Prostate gland (tissue), 2 donors: ENCODE measurements at regions not wholly inside any gene's neighbourhood (a gene's known extent, or its start where the extent isn't known, plus 50 kb on each side); places are given as distances from the start of the nearest gene placed in this dataset.

Experiments used
- DNase-seq: peaks from one replicate; pipeline ENCODE4 v3.0.0-alpha.2; 2019; ENCODE audit warnings: low spot score
- H3K27ac ChIP-seq, 2 donors: fragments of 200-600 bp; sonication (generic); 2 replicates each; pipeline ENCODE4 v1.5.1; 2017 to 2019
- H3K27me3 ChIP-seq: fragments of 200-600 bp; sonication (generic); replicated peaks from 2 replicates; pipeline ENCODE4 v1.5.1; 2019; ENCODE audit not compliant: insufficient read depth
- H3K36me3 ChIP-seq, 2 donors: fragments of 200-600 bp; sonication (generic); 1 replicate in 1 of 2; 2 replicates in 1 of 2; pipeline versions ENCODE4 v1.5.1 to v1.8.1; 2017 to 2019
- H3K4me1 ChIP-seq: fragments of 200-600 bp; sonication (generic); replicated peaks from 2 replicates; pipeline ENCODE4 v1.5.1; 2019
- H3K4me3 ChIP-seq, 2 donors: fragments of 200-600 bp; sonication (generic); 2 replicates each; pipeline ENCODE4 v1.5.1; 2017 to 2019
- H3K9me3 ChIP-seq: fragments of 200-600 bp; sonication (generic); 2 replicates; pipeline ENCODE4 v1.5.1; 2017
- CTCF ChIP-seq, 4 experiments: fragments of 200-600 bp in 2 of 4; fragments of 450-650 bp in 2 of 4; sonication (generic) in 2 of 4; IDR thresholded peaks; 1 replicate in 3 of 4; 2 replicates in 1 of 4; pipeline ENCODE4 v1.5.1; 2016 to 2019; ENCODE audit warnings: antibody characterized with exemption in 4 of 4, mild to moderate bottlenecking in 2 of 4, moderate library complexity in 2 of 4
- POLR2A ChIP-seq: fragments of 450-650 bp; IDR thresholded peaks from one replicate; pipeline ENCODE4 v1.6.1; 2016; ENCODE audit warnings: antibody characterized with exemption, mild to moderate bottlenecking
- POLR2AphosphoS5 ChIP-seq: sonication (generic); formaldehyde crosslinking; IDR thresholded peaks from one replicate; pipeline ENCODE4 v1.6.1; 2017; ENCODE audit warnings: antibody characterized with exemption
- WGBS: methylation state at CpG from one replicate; pipeline ENCODE4 v1.1.5; 2018; 5-methylcytosine and 5-hydroxymethylcytosine counted together
- intact Hi-C: fragments of 100-400 bp; cut with DNase I; formaldehyde crosslinking; loops from one replicate; pipeline ENCODE4 v1.14.2; 2022

- no peak overlapping the region for H3K4me3 ChIP-seq
- DNase-seq = peak; percentile 22
- no peaks in the 10 kb centered on the region for H3K36me3 ChIP-seq
- H3K4me1 ChIP-seq = no peaks in the 10 kb centered on the region
- WGBS = 46% methylated on average over 5 of the region's 5 CpGs
- intact Hi-C loops = loop anchor here (5.0 kb wide), 1 partner anchor 46 kb away; no protein-coding TSS in a partner anchor
- no peaks in the 10 kb centered on the region for H3K9me3 ChIP-seq
- no peaks in the 10 kb centered on the region for H3K27me3 ChIP-seq
- TF ChIP-seq POLR2A = no peak
- TF ChIP-seq POLR2AphosphoS5 = peak; percentile 54
- no peak for TF ChIP-seq CTCF (IDR thresholded peaks at IDR 0.05)
- peak overlapping the region; percentile 6 to 32 for H3K27ac ChIP-seq
These were observed 83.4 kb upstream of the NEDD9 start for GRCh38 chr6:11315743-11316437.

- Histone ChIP-seq H3K4me1 (no peaks in the 10 kb centered on the region), H3K9me3 (no peaks in the 10 kb centered on the region), H3K4me3 (no peak overlapping the region), H3K36me3 (no peaks in the 10 kb centered on the region), H3K27me3 (no peaks in the 10 kb centered on the region), H3K27ac (no peak overlapping the region)
- TF ChIP-seq POLR2A = no peak
- TF ChIP-seq CTCF (IDR thresholded peaks at IDR 0.05) = no peak
- TF ChIP-seq POLR2AphosphoS5 = no peak
- intact Hi-C loops = no loop called here
- no peak for DNase-seq
- 96% methylated on average over 1 of the region's 1 CpG for WGBS
These were observed 80.7 kb upstream of the NEDD9 start for GRCh38 chr6:11313207-11313606.

GRCh38 chr6:11311970-11312369 is 79.5 kb upstream of the NEDD9 start:
- 67% methylated on average over 1 of the region's 1 CpG for WGBS
- Histone ChIP-seq H3K27me3 (no peaks in the 10 kb centered on the region), H3K36me3 (no peaks in the 10 kb centered on the region), H3K27ac (no peak overlapping the region), H3K9me3 (no peaks in the 10 kb centered on the region), H3K4me1 (no peaks in the 10 kb centered on the region), H3K4me3 (no peak overlapping the region)
- DNase-seq = no peak
- TF ChIP-seq POLR2A (no peak), POLR2AphosphoS5 (no peak), CTCF (IDR thresholded peaks at IDR 0.05) (no peak)
- intact Hi-C loops = no loop called here

- 58% methylated on average over 7 of the region's 7 CpGs for WGBS
- Histone ChIP-seq H3K9me3 (no peaks in the 10 kb centered on the region), H3K36me3 (no peaks in the 10 kb centered on the region), H3K27me3 (no peaks in the 10 kb centered on the region), H3K27ac (no peak overlapping the region), H3K4me3 (no peak overlapping the region), H3K4me1 (peaks cover under 1% of the 10 kb centered on the region)
- no peak for TF ChIP-seq POLR2AphosphoS5
- no peak for TF ChIP-seq CTCF (IDR thresholded peaks at IDR 0.05)
- no peak for TF ChIP-seq POLR2A
- intact Hi-C loops = no loop called here
- no peak for DNase-seq
These were observed 77.6 kb upstream of the NEDD9 start for GRCh38 chr6:11309947-11310665.

- no peak for DNase-seq
- H3K9me3 ChIP-seq = no peaks in the 10 kb centered on the region
- H3K27me3 ChIP-seq = no peaks in the 10 kb centered on the region
- TF ChIP-seq POLR2A (no peak), POLR2AphosphoS5 (no peak)
- intact Hi-C loops = no loop called here
- no peaks in the 10 kb centered on the region for H3K36me3 ChIP-seq
- WGBS = 74% methylated on average over 3 of the region's 3 CpGs
- no peak overlapping the region for H3K4me3 ChIP-seq
- H3K4me1 ChIP-seq = peaks cover 5% of the 10 kb centered on the region
- no peak overlapping the region for H3K27ac ChIP-seq
These were observed 74.8 kb upstream of the NEDD9 start for GRCh38 chr6:11307226-11307625.
